ENCODE measurements at regions not wholly inside any gene's neighbourhood (a gene's known extent, or its start where the extent isn't known, plus 50 kb on each side); places are given as distances from the start of the nearest gene placed in this dataset.

DNA sequence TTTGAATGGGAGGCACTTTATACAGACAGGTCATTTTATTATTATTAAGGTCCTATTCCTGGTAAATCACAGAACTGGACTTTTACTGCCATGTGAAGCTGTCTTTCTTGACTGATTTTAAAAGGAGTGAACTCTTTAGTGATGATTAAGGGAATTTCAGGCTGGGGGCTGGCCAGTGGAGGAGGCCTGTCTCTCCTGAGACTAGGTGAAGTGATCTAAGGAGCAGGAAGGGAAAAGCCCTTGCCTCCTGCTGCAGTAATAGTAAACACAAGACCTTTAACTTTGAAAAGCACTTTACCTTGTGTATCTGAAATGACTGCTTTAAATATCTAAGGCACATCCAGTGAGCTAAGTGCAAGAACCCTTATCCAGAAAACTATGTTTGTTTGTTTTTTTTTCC lies 118.0 kb upstream of the SPAG17 start:
- no peak overlapping the region for H3K4me2 ChIP-seq
- CTCF ChIA-PET = no interaction called here

More for the DNA sequence above, 118.0 kb upstream of the SPAG17 start:
- no peak overlapping the region for H3K4me3 ChIP-seq (ENCODE audit: low read depth in 2 of 2, low read length in 1 of 2)
- no peak overlapping the region for H3K27ac ChIP-seq (ENCODE audit: low read depth in 2 of 2, low read length in 1 of 2)
- H3K36me3 ChIP-seq (replicated peaks in 1 of 2; ENCODE audit: control insufficient read depth in 1 of 2, insufficient read depth in 2 of 2, low read length in 1 of 2) = no peaks in the 10 kb centered on the region
- H3K9ac ChIP-seq = no peak overlapping the region
- H3K79me2 ChIP-seq (ENCODE audit: insufficient read depth) = no peaks in the 10 kb centered on the region
- no peak for DNase-seq
- TF ChIP-seq RFX5 (IDR thresholded peaks at IDR 0.05; ENCODE audit: low read length) (no peak), USF1 (IDR thresholded peaks at IDR 0.05; ENCODE audit: borderline replicate concordance, low read depth) (no peak), GATA2 (CRISPR knock-in tag; IDR thresholded peaks at IDR 0.05) (no peak), NFIC (IDR thresholded peaks at IDR 0.05; ENCODE audit: borderline replicate concordance) (no peak), EP300 (IDR thresholded peaks at IDR 0.05; ENCODE audit: borderline replicate concordance in 1 of 2, low read depth in 1 of 2, low read length in 1 of 2) (no peak), MEF2A (IDR thresholded peaks at IDR 0.05; ENCODE audit: borderline replicate concordance, low read depth) (no peak), RCOR1 (IDR thresholded peaks at IDR 0.05; ENCODE audit: low read length) (no peak), JUND (IDR thresholded peaks at IDR 0.05) (no peak), PBX3 (IDR thresholded peaks at IDR 0.05) (no peak), TAF1 (IDR thresholded peaks at IDR 0.05; ENCODE audit: borderline replicate concordance, low read depth, low read length) (no peak), TCF12 (IDR thresholded peaks at IDR 0.05) (no peak), NRF1 (IDR thresholded peaks at IDR 0.05; ENCODE audit: low read depth, low read length) (no peak), TEAD4 (IDR thresholded peaks at IDR 0.05; ENCODE audit: borderline replicate concordance, insufficient read depth) (no peak), SIN3A (IDR thresholded peaks at IDR 0.05; ENCODE audit: borderline replicate concordance, low read depth, low read length) (no peak), SMC3 (IDR thresholded peaks at IDR 0.05; ENCODE audit: low read depth, low read length) (no peak), YY1 (IDR thresholded peaks at IDR 0.05; ENCODE audit: low read depth) (no peak), CTCF (IDR thresholded peaks at IDR 0.05) (no peak), GABPA (IDR thresholded peaks at IDR 0.05; ENCODE audit: low read depth) (no peak), MXI1 (IDR thresholded peaks at IDR 0.05; ENCODE audit: low read depth, low read length) (no peak)
- TF ChIP-seq, protein P1, sequence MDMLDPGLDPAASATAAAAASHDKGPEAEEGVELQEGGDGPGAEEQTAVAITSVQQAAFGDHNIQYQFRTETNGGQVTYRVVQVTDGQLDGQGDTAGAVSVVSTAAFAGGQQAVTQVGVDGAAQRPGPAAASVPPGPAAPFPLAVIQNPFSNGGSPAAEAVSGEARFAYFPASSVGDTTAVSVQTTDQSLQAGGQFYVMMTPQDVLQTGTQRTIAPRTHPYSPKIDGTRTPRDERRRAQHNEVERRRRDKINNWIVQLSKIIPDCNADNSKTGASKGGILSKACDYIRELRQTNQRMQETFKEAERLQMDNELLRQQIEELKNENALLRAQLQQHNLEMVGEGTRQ (IDR thresholded peaks at IDR 0.05; ENCODE audit: borderline replicate concordance, low read depth, low read length) = no peak
- POLR2A ChIA-PET = no interaction called here
- H3K9me2 ChIP-seq = no peaks in the 10 kb centered on the region
- H4K20me1 ChIP-seq (ENCODE audit: insufficient read depth) = no peaks in the 10 kb centered on the region
- H3K27me3 ChIP-seq (ENCODE audit: insufficient read depth) = no peaks in the 10 kb centered on the region
- no peaks in the 10 kb centered on the region for H3K4me1 ChIP-seq (ENCODE audit: control insufficient read depth in 1 of 2, insufficient read depth in 2 of 2, low read depth in 1 of 2, low read length in 1 of 2)
- H2AFZ ChIP-seq (ENCODE audit: low read depth) = no peak overlapping the region
- no peaks in the 10 kb centered on the region for H3F3A ChIP-seq (replicated peaks; ENCODE audit: insufficient read depth)
- H3K9me3 ChIP-seq = no peaks in the 10 kb centered on the region

All from SK-N-SH (cell line).